ENCODE measurements at regions not wholly inside any gene's neighbourhood (a gene's known extent, or its start where the extent isn't known, plus 50 kb on each side); places are given as distances from the start of the nearest gene placed in this dataset.
"Not testable (repeated sequence)": the region's sequence is repeated elsewhere in the genome, so short reads cannot be mapped to it uniquely, and the experiment has no call there.

DNA sequence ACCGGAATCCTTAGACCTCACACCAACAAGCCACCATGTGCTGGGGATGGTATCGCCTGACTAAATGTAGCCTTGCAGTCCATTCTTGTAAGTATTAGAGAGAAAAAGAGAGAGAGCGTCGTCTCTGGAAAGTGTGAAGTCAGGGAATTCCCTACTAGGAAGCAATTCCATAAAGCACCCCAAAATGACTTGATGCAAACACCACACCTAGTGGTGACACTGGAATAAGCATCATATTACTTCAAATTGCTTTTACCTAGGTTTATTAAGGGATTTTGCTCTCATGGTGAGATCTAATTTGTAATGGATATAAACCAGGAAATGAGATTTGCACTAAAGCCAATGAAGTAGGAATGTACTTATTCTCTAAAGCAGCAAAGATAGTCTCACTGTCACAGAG, 111.4 kb upstream of the METTL9 start:
- DNase-seq: not testable (repeated sequence)

DNA sequence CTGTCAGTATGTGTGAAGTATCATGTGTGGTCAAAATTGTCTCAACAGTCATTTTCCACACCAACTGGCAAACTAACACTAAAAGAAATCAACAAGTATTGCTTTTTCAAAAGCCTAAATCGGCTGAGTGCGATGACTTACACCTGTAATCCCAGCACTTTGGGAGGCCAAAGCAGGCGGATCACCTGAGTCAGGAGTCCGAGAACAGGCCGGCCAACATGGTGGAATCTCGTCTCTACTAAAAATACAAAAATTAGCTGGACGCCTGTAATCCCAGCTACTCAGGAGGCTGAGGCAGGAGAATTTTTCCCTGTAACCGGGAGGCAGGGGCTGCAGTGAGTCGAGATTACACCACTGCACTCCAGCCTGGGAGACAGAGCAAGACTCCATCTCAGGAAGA, 100.3 kb upstream of the METTL9 start:
- not testable (repeated sequence) for DNase-seq

DNA sequence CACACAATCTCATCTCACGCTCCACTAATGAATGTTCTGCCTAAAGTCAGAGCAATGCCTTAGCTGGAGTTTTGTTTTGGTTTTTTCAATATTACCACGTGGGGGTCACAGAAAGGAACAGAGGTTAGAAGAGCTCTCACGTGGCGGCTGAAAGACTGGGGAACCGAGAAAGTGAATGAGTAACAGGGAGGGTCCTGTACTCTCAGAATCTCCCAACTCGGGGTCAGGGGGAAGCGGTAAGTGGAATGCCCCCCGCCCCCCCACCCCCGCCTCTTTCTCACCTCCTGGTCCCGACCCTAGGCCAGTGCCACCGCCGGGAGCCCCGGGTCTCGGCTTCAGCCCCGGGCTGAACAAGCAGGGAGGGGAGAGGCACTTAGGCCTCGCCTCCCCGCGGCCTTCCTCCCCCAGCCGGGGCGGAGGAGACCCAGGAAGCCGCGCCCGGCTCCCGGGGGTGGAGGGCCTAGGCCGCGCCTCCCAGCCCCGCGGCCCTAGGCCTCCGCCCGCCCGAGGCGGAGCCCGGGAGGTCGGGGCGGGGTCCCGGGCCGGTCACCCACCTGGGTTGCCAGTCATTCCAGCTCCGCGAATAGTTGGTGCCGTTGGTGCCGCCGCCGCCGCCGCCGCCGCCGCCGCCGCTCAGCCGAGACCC, 98.0 kb upstream of the METTL9 start:
- not testable (repeated sequence) for DNase-seq

DNA sequence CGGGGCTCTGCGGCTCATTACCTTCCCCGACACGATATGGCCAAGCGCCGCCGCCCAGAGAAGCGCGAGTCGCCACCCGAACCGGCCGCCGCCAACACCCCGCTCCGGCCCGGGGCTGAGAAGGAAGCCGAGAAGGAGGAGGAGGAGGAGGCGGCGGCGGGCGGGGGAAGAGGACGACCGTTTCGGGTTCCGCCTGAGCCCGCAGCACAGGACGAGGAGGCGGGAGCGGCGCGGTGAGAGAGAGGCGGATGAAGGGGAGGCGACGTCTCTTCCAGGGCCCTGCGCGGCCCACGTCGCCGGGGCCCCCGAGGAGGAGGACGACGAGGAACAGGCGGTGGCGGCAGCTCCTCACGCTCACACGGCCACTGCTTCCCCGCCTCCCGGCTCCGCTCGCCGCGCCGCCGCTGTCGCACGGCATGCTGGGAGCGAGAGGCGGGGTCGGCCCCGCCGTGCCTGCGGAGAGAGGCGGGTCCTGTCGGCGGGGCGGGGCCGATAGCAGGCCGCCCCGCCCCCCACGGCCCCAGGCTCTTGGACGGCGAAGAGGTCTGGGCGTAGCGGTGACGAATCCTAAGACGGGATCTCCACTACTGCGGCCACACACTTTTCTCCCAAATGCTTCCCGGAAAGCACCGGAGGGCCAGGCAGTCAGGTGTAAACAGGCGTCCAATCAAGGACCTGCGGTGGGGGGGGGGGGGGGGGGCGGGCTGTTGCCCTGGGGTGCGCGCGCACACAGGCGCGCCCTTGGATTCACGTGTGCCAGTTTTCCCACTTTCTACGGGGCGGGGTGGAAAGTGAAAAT, 97.3 kb upstream of the METTL9 start:
- no peak for DNase-seq

DNA sequence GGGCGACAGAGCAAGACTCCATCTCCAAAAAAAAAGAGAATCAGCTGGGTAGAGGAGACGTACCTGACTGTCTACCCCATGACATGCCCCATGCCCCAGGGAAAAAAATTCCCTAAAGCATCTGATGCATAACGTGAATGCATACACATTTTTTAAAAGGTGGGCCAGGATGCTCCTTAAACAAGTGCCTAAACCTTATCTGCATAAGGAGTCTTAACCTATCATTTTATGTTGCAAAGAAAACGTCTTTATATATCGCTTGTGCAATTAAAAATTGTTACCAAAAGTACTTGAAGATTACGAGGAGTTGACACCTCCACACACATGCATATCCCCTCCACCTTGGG, 95.8 kb upstream of the METTL9 start:
- not testable (repeated sequence) for DNase-seq

DNA sequence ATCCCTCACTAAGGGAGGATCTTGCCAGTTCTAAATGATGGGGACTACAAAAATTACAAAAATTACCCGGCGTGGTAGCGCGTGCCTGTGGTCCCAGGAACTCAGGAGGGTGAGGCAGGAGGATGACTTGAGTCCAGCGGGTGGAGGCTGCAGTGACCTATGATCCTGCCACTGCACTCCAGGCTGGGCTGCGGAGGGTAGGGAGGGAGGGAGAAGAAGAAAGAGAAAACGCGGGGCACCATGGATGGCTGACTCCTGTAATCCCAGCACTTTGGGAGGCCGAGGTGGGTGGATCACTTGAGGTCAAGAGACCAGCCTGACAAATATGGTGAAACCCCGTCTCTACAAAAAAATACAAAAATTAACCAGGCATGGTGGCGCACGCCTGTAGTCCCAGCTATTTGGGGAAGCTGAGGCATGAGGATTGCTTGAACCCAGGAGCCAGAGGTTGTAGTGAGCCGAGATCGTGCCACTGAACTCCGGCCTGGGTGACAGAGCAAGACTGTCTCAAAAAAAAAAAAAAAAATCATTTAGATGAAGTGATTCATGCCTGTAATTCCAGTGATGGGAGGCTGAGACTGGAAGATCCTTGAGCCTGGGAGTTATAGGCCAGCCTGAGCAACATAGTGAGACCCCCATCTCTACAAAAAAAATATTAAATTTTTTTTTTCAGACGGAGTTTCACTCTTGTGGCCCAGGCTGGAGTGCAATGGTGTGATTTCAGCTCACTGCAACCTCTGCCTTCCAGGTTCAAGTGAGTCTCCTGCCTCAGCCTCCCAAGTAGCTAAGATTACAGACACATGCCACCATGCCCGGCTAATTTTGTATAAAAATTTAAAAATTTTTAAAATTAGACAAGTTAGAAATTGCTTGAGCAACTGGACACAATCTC, 95.2 kb upstream of the METTL9 start:
- DNase-seq: not testable (repeated sequence)

DNA sequence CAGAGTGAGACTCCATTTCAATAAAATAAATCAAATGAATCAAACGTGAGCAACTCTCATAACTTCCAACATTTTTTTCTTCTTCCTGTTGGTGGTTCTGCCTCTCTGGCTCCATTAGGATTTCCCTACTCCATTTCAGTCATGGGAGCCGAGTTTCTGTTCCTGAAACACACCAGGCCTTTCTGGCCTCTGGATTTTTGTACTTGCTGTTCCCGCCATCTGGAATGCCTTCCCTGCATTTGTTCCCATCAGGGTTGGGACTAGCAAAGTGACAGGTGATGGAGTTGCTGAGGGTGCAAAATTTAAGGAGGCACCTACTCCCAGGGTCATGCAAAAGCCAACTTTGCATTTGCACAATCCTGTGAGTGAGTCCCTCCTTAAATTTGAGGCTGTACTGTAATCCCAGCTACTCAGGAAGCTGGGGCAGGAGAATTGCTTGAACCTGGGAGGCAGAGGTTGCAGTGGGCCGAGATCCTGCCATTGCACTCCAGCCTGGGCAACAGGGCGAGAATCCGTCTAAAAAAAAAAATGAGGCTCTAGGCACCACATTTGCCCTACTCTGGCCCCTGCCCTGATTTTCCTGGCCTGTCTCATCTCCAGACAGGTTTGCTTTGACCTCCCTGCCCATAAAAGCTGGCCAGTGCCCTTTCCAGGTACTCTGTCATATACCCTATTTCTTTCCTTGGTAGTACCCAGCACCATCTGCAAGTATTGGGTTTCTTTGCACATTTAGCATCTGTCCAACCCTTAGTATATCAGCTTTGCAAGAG, 93.4 kb upstream of the METTL9 start:
- not testable (repeated sequence) for DNase-seq

DNA sequence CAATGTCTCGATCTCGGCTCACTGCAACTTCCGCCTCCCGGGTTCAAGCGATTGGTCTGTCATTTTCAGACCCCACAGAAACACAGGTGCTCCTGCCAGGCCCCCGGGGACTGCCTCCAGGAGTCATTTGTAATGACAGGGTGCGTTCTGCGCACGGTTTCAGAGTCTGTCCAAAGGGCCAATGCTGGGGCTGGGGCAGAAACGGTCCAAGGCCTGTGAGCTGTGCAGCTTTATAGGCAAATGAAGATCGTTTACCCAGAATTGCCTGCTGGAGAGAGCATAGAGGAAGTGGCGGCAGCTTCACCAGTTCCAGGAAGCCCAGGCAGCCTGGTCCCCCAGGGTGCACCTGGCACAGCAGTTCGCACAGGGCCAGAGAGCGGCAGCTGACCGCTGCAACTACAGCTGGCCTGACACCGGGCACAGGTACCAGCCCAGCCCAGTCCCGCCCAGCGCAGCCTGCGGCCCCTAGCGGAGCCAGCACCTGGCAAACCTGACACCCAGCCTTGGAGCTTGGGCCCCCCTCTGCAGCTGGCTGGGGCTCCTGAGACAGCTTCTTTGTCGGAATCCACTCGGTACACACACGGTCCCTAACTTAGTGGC, 92.4 kb upstream of the METTL9 start:
- DNase-seq: not testable (repeated sequence)

DNA sequence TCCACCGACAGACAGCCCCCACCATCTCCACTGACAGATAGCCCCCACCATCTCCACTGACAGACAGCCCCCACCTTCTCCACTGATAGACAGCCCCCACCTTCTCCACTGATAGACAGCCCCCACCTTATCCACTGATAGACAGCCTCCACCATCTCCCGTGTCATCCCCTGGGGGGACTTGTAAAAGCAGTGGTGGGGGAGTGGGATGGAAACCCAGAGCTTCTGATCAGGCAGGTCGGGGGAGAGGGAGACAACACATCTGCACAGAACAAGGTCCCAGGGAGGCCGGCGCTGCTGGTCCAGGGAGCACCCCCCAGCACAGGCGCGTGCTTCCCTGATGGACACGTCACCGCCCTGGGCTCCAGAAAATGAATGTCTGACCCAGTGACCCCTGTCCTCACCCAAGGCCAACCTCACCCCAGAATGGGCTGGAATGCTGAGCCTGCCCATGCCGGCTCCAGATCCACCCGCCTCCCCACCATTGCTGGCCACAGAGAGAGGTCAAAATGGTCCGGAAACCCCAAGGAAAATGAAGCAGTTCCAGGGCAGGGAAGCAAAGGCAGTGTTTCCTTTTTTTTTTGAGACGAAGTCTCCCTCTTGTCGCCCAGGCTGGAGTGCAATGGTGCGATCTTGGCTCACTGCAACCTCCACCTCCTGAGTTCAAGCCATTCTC, 91.6 kb upstream of the METTL9 start:
- DNase-seq: not testable (repeated sequence)

DNA sequence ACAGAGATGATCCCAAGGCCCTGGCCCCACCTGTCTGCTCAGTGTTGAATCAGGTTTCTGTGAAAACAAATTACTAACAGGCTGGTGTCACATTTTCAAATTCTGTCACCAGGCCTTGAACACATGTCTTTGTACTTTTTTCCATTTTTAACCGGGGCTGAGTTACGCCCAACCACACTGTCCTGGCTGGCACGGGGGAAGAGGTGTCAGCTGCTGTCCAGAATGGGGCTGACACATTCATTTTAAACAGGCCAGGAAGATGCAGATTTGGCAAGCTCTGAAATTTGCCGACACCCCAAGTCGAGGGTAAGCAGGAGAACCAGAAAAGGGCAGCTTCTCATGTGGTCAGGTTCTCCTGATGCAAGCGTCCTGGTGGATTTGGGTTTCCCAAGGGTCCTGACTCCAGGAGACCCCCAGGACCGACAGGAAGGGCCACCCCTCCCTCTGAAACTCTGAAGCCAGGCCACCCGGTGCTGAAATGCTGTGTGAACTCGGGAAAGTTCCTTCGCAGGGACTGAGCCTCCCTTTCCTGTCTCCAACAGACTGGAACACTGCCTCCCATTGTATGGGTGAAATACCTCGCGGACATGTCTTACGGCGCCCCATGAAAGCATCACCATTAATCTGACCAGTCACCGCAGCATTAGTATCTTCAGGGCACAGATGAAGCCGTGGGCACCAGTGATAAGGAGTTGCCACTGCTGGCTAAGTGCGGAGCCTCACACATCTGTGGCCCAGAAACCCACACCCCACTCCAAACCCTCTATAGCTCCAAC, 90.5 kb upstream of the METTL9 start:
- DNase-seq: not testable (repeated sequence)

DNA sequence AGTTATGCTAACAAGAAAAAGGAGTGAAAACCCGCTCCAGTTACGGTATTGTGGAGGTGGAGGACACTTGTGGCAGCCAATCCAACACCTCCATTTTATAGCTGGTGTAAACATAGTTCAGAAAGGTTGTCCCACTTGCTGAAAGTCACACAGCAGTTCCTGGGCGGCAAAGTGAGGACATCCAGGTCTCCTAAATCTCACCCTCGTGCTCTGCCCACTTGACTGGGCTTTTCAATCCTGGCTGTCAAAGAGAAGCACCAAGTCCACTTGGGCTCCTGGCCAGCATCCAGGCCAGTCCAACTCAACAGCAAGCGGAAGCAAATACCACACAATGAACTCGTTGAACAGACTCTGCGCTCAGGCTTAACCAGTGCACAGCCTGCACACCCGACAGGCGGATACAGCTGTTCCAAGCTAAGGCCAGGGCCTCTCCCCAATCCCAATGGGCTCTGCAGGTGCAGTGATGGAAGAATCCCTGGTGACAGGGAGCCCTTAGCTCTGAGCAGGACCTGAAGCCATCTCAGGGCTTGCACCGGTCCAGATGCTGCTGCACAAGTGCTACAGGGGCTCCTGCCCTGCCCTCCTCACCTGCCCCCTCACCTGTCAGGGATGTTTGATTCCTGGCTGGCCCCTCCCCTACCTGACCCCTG, 89.8 kb upstream of the METTL9 start:
- not testable (repeated sequence) for DNase-seq

DNA sequence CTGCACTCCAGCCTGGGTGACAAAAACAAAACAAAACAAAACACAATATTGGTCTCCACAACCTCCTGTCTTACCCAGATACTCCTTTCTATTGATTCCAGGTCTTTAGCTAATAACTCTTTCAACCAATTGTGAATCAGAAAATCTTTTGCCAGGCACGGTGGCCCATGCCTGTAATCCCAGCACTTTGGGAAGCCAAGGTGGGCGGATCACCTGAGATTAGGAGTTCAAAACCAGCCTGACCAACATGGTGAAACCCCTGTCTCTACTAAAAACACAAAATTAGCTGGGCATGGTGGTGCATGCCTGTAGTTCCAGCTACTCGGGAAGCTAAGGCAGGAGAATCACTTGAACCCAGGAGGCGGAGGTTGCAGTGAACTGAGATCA, 88.5 kb upstream of the METTL9 start:
- not testable (repeated sequence) for DNase-seq

DNA sequence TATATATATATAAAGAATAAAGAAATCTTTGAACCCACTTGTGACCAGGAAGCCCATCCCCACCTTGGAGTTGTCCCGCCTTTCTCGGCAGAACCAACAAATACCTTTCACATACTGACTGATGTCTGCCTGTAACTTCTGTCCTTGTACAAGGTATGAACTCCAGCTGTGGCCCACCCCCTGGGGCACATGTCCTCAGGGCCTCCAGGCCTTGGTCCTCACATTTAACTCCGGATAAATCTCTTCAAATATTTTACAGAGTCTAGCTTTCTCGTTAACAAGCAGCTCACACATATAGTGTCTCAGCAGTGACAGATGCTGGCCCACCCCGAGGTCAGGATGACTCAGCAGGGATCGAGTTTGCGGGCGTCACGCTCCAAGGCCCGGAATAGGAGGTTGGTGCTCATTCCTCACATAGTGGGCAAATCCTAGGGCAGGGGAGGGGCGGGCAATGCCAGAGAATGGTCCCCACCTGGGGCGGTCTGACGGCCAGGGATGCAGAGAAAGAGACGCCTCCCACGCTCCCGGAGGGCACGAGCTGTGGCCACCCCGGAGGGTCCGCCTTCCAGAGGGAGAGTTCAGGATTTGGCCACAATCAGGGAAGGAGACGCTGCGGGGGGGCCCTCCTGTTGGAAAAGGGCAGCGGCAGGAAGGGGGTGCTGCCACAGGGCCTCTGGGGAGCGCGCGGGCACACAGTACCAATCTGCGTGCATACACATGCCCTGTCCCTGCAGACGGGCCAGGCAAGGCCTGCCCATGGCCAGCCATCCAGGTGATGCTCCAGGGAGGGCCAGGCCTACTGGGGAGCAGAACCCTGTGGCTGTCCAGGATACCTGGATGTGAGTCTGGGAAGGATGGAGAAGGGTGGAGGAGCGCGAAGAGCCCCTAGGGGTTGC, 87.8 kb upstream of the METTL9 start:
- DNase-seq: peak; percentile 63

DNA sequence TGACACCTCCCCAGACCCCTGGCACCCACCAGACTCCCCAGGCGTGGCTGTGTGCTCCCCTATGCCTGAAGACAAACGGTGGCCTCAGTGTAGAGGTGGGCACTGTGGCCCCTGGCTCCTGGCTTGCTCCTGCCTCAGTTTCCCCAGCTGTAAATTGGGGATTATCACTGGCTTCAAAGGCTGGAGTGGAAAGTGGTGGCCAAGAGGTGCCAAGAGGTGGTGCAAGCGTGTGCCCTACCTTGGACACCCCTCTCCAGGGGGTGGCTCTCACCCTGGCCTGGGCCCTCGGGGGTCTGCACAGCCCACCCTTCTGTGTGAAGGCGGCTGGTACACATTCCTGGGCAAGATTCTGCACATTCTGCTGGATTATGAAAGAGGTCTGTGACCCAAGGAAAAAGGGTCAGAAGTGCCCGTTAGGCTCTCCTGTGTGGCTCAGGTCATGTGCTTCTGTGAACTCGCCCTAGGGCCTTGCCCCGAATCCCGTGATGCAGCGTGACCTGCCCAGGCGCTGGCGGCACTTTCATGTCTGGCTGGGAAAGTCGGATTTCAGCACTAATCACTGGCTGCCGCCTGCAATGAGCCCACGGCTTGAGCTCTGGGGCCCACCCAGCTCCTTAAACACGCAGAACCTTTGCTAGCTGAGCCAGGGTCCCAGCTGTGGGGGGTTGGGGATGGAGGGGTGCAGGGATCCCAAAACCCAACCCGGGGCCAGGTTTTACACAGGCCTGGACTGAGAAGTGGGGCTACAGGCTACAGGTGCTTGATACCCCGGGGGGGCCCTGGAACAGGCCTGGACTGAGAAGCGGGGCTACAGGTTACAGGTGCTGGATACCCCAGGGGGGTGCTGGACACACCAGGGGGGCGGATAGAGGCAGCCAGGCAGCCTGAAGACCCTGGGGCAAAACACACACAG, 86.8 kb upstream of the METTL9 start:
- DNase-seq: not testable (repeated sequence)

DNA sequence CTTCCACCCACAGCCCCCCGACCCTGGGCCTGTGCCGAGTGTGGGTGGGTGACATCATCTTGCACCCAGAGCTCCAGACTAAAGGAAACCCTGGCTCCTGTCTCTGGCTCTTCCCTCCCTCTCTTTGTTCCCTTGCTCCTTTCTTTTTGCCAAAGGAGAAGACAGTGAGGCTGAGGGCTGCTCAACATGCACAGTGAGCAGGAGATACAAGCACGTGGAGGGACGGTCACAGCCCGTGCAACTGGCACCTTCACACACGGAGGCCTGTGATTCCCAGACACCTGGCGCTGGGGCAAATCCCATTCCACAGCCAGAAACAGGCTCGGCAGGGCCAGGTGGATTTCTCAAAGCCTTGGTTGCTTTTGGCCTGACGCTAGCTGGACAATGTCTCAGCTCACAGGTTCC, 86.0 kb upstream of the METTL9 start:
- DNase-seq: not testable (repeated sequence)

DNA sequence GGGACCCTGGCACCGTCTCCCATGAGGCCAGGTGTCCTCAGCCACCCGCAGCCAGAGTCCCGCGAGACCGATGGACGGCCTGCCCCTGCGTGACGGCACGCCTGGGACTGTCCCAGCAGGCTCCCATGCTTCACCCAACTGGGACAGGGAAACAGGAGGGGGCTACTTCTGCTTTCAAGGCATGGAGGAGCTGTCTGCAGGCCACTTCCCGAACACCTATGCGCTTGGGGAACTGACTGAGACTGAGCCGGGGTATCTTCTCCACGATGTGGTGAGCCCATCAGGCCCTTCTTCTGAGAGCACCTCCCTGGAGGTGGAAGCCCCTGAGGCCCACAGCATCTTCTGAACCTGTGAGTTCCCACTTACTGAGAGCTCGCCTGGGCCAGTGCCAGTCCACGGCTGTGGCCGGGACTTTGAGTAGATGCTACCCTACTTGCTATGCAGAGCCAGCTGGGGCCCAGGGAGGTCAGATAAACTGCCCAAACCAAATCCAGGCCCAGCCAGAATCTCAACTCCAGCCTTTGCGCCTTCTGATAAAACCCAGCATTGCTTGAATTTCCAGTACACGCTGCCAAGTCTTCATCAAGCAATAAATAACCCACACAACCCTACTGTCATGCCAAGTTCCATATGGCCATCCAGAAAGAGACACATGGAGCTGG, 85.4 kb upstream of the METTL9 start:
- not testable (repeated sequence) for DNase-seq

DNA sequence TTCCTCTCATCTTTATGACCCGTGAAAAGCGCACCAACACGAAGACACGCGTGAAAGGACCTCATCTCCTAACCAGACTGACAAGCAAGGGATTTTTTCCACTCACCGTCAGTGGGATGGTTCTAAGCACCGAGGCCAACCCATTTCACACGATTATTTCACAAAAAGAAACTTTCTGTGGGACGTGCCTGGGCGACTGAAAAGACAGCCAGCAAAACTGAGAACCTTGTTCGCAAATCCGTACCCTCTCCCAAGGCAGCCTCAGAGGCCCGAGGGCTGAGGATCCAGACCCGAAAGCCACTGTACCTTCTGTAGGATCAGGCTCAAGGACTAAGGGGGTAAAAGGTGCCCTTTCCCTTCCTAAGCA, 84.9 kb upstream of the METTL9 start:
- DNase-seq: not testable (repeated sequence)

DNA sequence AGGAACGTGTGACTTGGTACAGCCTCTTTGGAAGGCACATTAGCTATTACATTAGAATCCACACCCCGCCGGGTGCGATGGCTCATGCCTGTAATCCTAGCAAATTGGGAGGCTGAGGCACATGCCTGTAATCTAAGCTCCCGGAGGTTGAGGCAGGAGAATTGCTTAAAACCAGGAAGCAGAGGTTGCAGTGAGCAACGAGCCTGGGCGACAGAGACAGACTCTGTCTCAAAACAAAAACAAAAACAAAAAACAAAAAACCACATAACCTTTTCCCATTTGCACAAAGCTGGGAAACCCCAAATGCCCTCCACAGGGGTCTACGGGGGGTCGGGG, 82.7 kb upstream of the METTL9 start:
- not testable (repeated sequence) for DNase-seq

Measured in NCI-H524 treated with DMSO at 0.1 percent for 48 hours (cell line).